HCT116 (cell line): ENCODE measurements at regions not wholly inside any gene's neighbourhood (a gene's known extent, or its start where the extent isn't known, plus 50 kb on each side); places are given as distances from the start of the nearest gene placed in this dataset.

Experiments
- ATAC-seq: fragments of 200-7000 bp; cut with Tn5 transposase; 2 replicates; pipeline ENCODE4 v1.9.1; 2020; ENCODE audit warnings: mild to moderate bottlenecking, moderate library complexity
- BruUV-seq: library from RNA; stranded (reverse); fragments of 400-500 nt; replicated peaks from 2 replicates; lab custom pipeline; 2021; lab: Mats Ljungman, UMichigan
- CTCF ChIA-PET: fragments of 300-600 bp; sonication (Branson Sonifier 250); formaldehyde crosslinking; loops from one replicate; lab custom pipeline; 2021; ENCODE audit warnings: antibody characterized with exemption; lab: Charles Lee
- POLR2A ChIA-PET: fragments of 300-600, 350-600 bp; sonication (Branson Sonifier 250); formaldehyde crosslinking; loops from one replicate; lab custom pipeline; 2021; ENCODE audit warnings: antibody characterized with exemption; lab: Charles Lee
- RAD21 ChIA-PET, 2 experiments: fragments of 300-600 bp; sonication (Branson Sonifier 250); formaldehyde crosslinking; loops; one replicate each; lab custom pipeline; 2023; ENCODE audit warnings: low total read pairs in 2 of 2; ENCODE audit not compliant: uncharacterized antibody in 2 of 2, unreplicated experiment in 2 of 2, low non-redundant PET in 1 of 2; lab: Charles Lee
- DNase-seq: peaks from one replicate; pipeline ENCODE4 v3.0.0-alpha.2; 2010; ENCODE audit warnings: low read depth, low spot score
- H2AFZ ChIP-seq: fragments of 200-600 bp; shearing (Covaris generic), sonication (generic); 2 replicates; pipeline ENCODE4 v1.6.1; 2017; ENCODE audit warnings: low read depth, mixed run types, mixed read lengths, antibody characterized with exemption, low read length; ENCODE audit not compliant: poor library complexity, severe bottlenecking
- H3K27ac ChIP-seq: 2 replicates; pipeline ENCODE4 v1.5.1; 2012; ENCODE audit warnings: low read depth, low read length
- H3K27me3 ChIP-seq: fragments of 200-600 bp; sonication (generic); 2 replicates; pipeline ENCODE4 v1.6.1; 2016; ENCODE audit warnings: mixed run types, low read length, mixed read lengths; ENCODE audit not compliant: insufficient read depth
- H3K36me3 ChIP-seq, 2 experiments: fragments of 200-500 bp in 1 of 2; fragments of 200-600 bp in 1 of 2; sonication (Bioruptor generic) in 1 of 2; sonication (generic) in 1 of 2; 2 replicates each; pipeline versions ENCODE4 v1.5.1 to v1.6.1; 2014 to 2016; ENCODE audit warnings: low read length in 2 of 2, inconsistent platforms in 1 of 2, mixed read lengths in 1 of 2, mixed run types in 1 of 2; ENCODE audit not compliant: insufficient read depth in 2 of 2, control insufficient read depth in 1 of 2
- H3K4me1 ChIP-seq, 2 experiments: fragments of 200-600 bp in 1 of 2; sonication (generic) in 1 of 2; 2 replicates each; pipeline versions ENCODE4 v1.5.1 to v1.6.1; 2012 to 2017; ENCODE audit warnings: low read length in 2 of 2, inconsistent platforms in 1 of 2, mild to moderate bottlenecking in 1 of 2, mixed read lengths in 1 of 2, mixed run types in 1 of 2, moderate library complexity in 1 of 2; ENCODE audit not compliant: insufficient read depth in 2 of 2, control insufficient read depth in 1 of 2
- H3K4me2 ChIP-seq: fragments of 200-600 bp; sonication (generic); 2 replicates; pipeline ENCODE4 v1.6.1; 2017; ENCODE audit warnings: mixed run types, low read length, mixed read lengths
- H3K4me3 ChIP-seq, 2 experiments: fragments of 200-600 bp in 1 of 2; sonication (generic) in 1 of 2; replicated peaks in 1 of 2; 2 replicates each; pipeline ENCODE4 v1.5.1; 2011 to 2016; ENCODE audit warnings: low read length in 2 of 2, control low read depth in 1 of 2, low read depth in 1 of 2, mild to moderate bottlenecking in 1 of 2, mixed read lengths in 1 of 2, mixed run types in 1 of 2
- H3K79me2 ChIP-seq: fragments of 200-600 bp; sonication (generic); 2 replicates; pipeline ENCODE4 v1.6.1; 2017; ENCODE audit warnings: mild to moderate bottlenecking, mixed run types, low read length, moderate library complexity, mixed read lengths; ENCODE audit not compliant: insufficient read depth
- H3K9ac ChIP-seq: fragments of 200-600 bp; sonication (generic); 2 replicates; pipeline ENCODE4 v1.6.1; 2016; ENCODE audit warnings: low read length, mixed read lengths
- H3K9me2 ChIP-seq: fragments of 200-600 bp; sonication (generic), shearing (Covaris generic); 2 replicates; pipeline ENCODE4 v1.6.1; 2017; ENCODE audit warnings: mixed run types, mild to moderate bottlenecking, moderate library complexity; ENCODE audit not compliant: insufficient read depth
- H3K9me3 ChIP-seq, 2 experiments: fragments of 200-500 bp in 1 of 2; fragments of 200-600 bp in 1 of 2; sonication (Bioruptor generic) in 1 of 2; sonication (generic) in 1 of 2; 2 replicates each; pipeline ENCODE4 v1.6.1; 2014 to 2017; ENCODE audit warnings: low read length in 2 of 2, mixed read lengths in 2 of 2, inconsistent platforms in 1 of 2, low read depth in 1 of 2, mild to moderate bottlenecking in 1 of 2, mixed run types in 1 of 2, moderate library complexity in 1 of 2; ENCODE audit not compliant: control insufficient read depth in 1 of 2, insufficient read depth in 1 of 2
- H4K20me1 ChIP-seq: fragments of 200-600 bp; sonication (generic), shearing (Covaris generic); 2 replicates; pipeline ENCODE4 v1.6.1; 2017; ENCODE audit warnings: mixed run types, mild to moderate bottlenecking, moderate library complexity; ENCODE audit not compliant: insufficient read depth
- ATF3 ChIP-seq: IDR thresholded peaks from 2 replicates; pipeline ENCODE4 v1.6.1; 2012
- CBX3 ChIP-seq: IDR thresholded peaks from 2 replicates; pipeline ENCODE4 v1.6.1; 2012; ENCODE audit warnings: low read depth
- ELF1 ChIP-seq: IDR thresholded peaks from 2 replicates; pipeline ENCODE4 v1.6.1; 2012; ENCODE audit warnings: low read depth, borderline replicate concordance
- JUND ChIP-seq: IDR thresholded peaks from 2 replicates; pipeline ENCODE4 v1.6.1; 2012
- MAX ChIP-seq: IDR thresholded peaks from 2 replicates; pipeline ENCODE4 v1.6.1; 2012
- POLR2AphosphoS5 ChIP-seq: IDR thresholded peaks from 2 replicates; pipeline ENCODE4 v1.6.1; 2011; ENCODE audit warnings: mild to moderate bottlenecking, low read depth, low read length, moderate library complexity
- RAD21 ChIP-seq: IDR thresholded peaks from 2 replicates; pipeline ENCODE4 v1.6.1; 2012; ENCODE audit warnings: low read depth, mild to moderate bottlenecking
- TCF7L2 ChIP-seq: IDR thresholded peaks from 2 replicates; pipeline ENCODE4 v1.7.0; 2011; ENCODE audit warnings: borderline replicate concordance, inconsistent platforms; ENCODE audit not compliant: insufficient read depth, insufficient read length; ENCODE audit errors: extremely low read depth
- ZBTB33 ChIP-seq: IDR thresholded peaks from 2 replicates; pipeline ENCODE4 v1.6.1; 2011; ENCODE audit warnings: mild to moderate bottlenecking, low read length, moderate library complexity; ENCODE audit not compliant: insufficient replicate concordance; ENCODE audit errors: extremely low read depth
- ZNF274 ChIP-seq: fragments of 200-500 bp; sonication (Bioruptor generic); IDR thresholded peaks from 2 replicates; pipeline ENCODE4 v1.6.1; 2014; ENCODE audit warnings: mild to moderate bottlenecking, low read depth, low read length, inconsistent platforms
- intact Hi-C: fragments of 100-400 bp; cut with micrococcal nuclease; formaldehyde crosslinking; loops from 2 replicates; pipeline ENCODE4 v1.10.0; 2022

GRCh38 chr4:18626996-18627395, 605.4 kb upstream of the LCORL start:
- no peak overlapping the region for H3K27ac ChIP-seq
- TF ChIP-seq ZNF274, result no peak
- no peak for TF ChIP-seq JUND
- no peak for TF ChIP-seq TCF7L2
- no peak for TF ChIP-seq ATF3
- TF ChIP-seq MAX, result no peak
- no peak for TF ChIP-seq ELF1
- no peak for TF ChIP-seq CBX3
- no peak for TF ChIP-seq POLR2AphosphoS5
- TF ChIP-seq ZBTB33, result no peak
- TF ChIP-seq RAD21, result no peak
- TF ChIP-seq, all 23 proteins: peak for 0
- Histone ChIP-seq H2AFZ (no peak overlapping the region), H3K79me2 (no peaks in the 10 kb centered on the region), H3K9ac (no peak overlapping the region), H3K27me3 (no peaks in the 10 kb centered on the region; the same call in 1 of the 2 replicates), H3K4me3 (no peak overlapping the region), H3K4me2 (no peak overlapping the region), H3K9me3 (no peaks in the 10 kb centered on the region), H3K9me2 (no peaks in the 10 kb centered on the region; the same call in 1 of the 2 replicates), H3K36me3 (no peaks in the 10 kb centered on the region), H3K4me1 (no peaks in the 10 kb centered on the region), H4K20me1 (no peaks in the 10 kb centered on the region)
- no peak for ATAC-seq
- RAD21 ChIA-PET, result no interaction called here
- no TSS peak for BruUV-seq
- CTCF ChIA-PET, result no interaction called here
- no peak for DNase-seq
- intact Hi-C loops, result no loop called here
- POLR2A ChIA-PET, result no interaction called here
